HT1080 (cell line): ENCODE measurements at regions not wholly inside any gene's neighbourhood (a gene's known extent, or its start where the extent isn't known, plus 50 kb on each side); places are given as distances from the start of the nearest gene placed in this dataset.

Experiments used
- DNase-seq: peaks from one replicate; pipeline ENCODE4 v3.0.0-alpha.2; 2015; ENCODE audit warnings: low read depth

GRCh38 chr7:131011976-131012375, 278.0 kb upstream of the KLF14 start:
- peak; percentile 78 for DNase-seq

GRCh38 chr7:131012477-131013031, 278.5 kb upstream of the KLF14 start:
- no peak for DNase-seq

GRCh38 chr7:131013716-131014115, 279.7 kb upstream of the KLF14 start:
- DNase-seq, result no peak

- DNase-seq, result no peak
These were observed 281.1 kb upstream of the KLF14 start for GRCh38 chr7:131014906-131015656.

- peak; percentile 76 for DNase-seq
These were observed 281.6 kb upstream of the KLF14 start for GRCh38 chr7:131015657-131015958.

GRCh38 chr7:131016230-131016629, 282.2 kb upstream of the KLF14 start:
- DNase-seq, result no peak

GRCh38 chr7:131019351-131019750, 285.3 kb upstream of the KLF14 start:
- DNase-seq, result no peak

- DNase-seq, result no peak
These were observed 286.8 kb upstream of the KLF14 start for GRCh38 chr7:131020759-131021261.

GRCh38 chr7:131021460-131021859, 287.5 kb upstream of the KLF14 start:
- DNase-seq, result no peak

GRCh38 chr7:131021902-131022301, 287.9 kb upstream of the KLF14 start:
- DNase-seq, result no peak

GRCh38 chr7:131026297-131027000, 292.4 kb upstream of the KLF14 start:
- peak; percentile 31 for DNase-seq

- DNase-seq, result no peak
These were observed 293.3 kb upstream of the KLF14 start for GRCh38 chr7:131027287-131027773.

- DNase-seq, result no peak
These were observed 294.3 kb upstream of the KLF14 start for GRCh38 chr7:131028295-131028694.

- no peak for DNase-seq
These were observed 295.0 kb upstream of the KLF14 start for GRCh38 chr7:131029002-131029401.

- DNase-seq, result no peak
These were observed 296.4 kb upstream of the MKLN1 start for GRCh38 chr7:131031099-131031868.

GRCh38 chr7:131032786-131033185, 294.9 kb upstream of the MKLN1 start:
- no peak for DNase-seq

GRCh38 chr7:131034166-131034881, 293.4 kb upstream of the MKLN1 start:
- no peak for DNase-seq

GRCh38 chr7:131035088-131035770, 292.4 kb upstream of the MKLN1 start:
- no peak for DNase-seq

- DNase-seq, result no peak
These were observed 289.5 kb upstream of the MKLN1 start for GRCh38 chr7:131038153-131038552.

- no peak for DNase-seq
These were observed 288.3 kb upstream of the MKLN1 start for GRCh38 chr7:131039355-131039762.
